ENCODE measurements at regions not wholly inside any gene's neighbourhood (a gene's known extent, or its start where the extent isn't known, plus 50 kb on each side); places are given as distances from the start of the nearest gene placed in this dataset.

DNA sequence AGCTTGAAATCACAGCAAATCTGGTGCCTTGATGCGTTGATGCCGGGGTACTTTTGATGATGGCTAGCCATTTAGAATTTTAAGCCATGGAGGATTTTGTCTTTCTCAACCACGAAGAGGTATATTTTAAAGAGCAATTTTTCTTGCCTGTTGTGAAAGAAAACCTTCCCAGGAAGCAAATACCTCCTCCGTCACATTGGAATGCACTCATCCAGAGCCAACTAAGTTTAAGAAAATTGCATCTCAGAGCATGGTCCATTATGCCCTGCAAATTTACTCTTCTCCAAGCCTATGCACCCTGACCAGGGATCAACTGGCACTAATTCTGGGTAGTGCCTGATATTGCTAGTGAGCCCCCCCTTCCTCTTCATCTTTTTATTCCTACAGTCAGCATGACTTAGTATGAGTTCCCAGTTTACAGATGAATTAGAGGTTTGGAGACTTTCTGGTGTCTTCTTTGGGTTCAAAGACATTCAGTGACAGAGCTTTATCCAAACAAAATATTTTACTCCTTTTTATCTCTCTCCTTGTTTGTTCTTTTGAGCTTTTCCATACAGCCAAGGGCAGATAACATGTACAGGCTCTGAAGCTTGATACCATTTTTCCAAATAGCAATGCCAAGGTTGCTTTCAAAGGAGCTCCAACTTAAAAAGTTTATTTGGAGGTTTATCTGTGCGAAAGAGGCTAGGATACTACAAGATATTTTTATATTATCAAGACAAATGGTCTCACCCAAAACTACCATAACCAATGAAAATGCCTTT is 56.6 kb upstream of the ANK3 start:
- peak in 1 of 4 donors; percentile 32 for ATAC-seq
- Histone ChIP-seq H3K4me1 (peaks cover 0 to 15% (median 12%) of the 10 kb centered on the region in 12 donors), H3K4me3 (no peak overlapping the region), H3K36me3 (no peaks in the 10 kb centered on the region), H3K27ac (peak overlapping the region in 1 of 12 donors; percentile 2), H3K27me3 (no peaks in the 10 kb centered on the region), H3K9me3 (no peaks in the 10 kb centered on the region)
- 79 to 87% (median 83%) methylated on average over 5 of the region's 5 CpGs for WGBS, 4 donors
- DNase-seq, result no peak
- TF ChIP-seq CTCF (IDR thresholded peaks at IDR 0.05) (no peak), POLR2A (IDR thresholded peaks at IDR 0.05) (no peak)
- intact Hi-C loops (cut with DNase I), result loop anchor here in 5 of 10 donors (5.0 to 10.0 kb wide), 4 partner anchors 99 to 201 kb away; no protein-coding TSS in a partner anchor

- TF ChIP-seq POLR2A (IDR thresholded peaks at IDR 0.05) (no peak), CTCF (IDR thresholded peaks at IDR 0.05) (peak in 11 of 12 donors; percentile 27 to 74 (median 53))
- WGBS, 4 donors, result 74 to 89% (median 86%) methylated on average over 1 of the region's 1 CpG
Observed at GRCh38 chr10:60444494-60445064, 54.9 kb upstream of the ANK3 start.

GRCh38 chr10:60443346-60443745 is 53.7 kb upstream of the ANK3 start:
- no peak for TF ChIP-seq CTCF (IDR thresholded peaks at IDR 0.05)
- no peak for TF ChIP-seq POLR2A (IDR thresholded peaks at IDR 0.05)
- Histone ChIP-seq H3K36me3 (no peaks in the 10 kb centered on the region), H3K27ac (no peak overlapping the region), H3K4me1 (peaks cover 0 to 15% (median 12%) of the 10 kb centered on the region in 12 donors), H3K27me3 (no peaks in the 10 kb centered on the region), H3K4me3 (no peak overlapping the region), H3K9me3 (no peaks in the 10 kb centered on the region)
- 52 to 69% (median 55%) methylated on average over 3 of the region's 3 CpGs for WGBS, 4 donors
- DNase-seq (no peak), ATAC-seq (no peak)
- intact Hi-C loops (cut with DNase I), result loop anchor here in 2 of 10 donors (2.0 to 10.0 kb wide), 2 partner anchors 101 to 203 kb away; no protein-coding TSS in a partner anchor

More at GRCh38 chr10:60444494-60445064, 54.9 kb upstream of the ANK3 start:
- Histone ChIP-seq H3K27me3 (no peaks in the 10 kb centered on the region), H3K36me3 (no peaks in the 10 kb centered on the region), H3K4me3 (no peak overlapping the region), H3K4me1 (peaks cover 0 to 15% (median 12%) of the 10 kb centered on the region in 12 donors), H3K9me3 (no peaks in the 10 kb centered on the region), H3K27ac (no peak overlapping the region)
- DNase-seq (no peak), ATAC-seq (no peak)
- intact Hi-C loops (cut with DNase I), result loop anchor here in 9 of 10 donors (2.0 to 10.0 kb wide), 5 partner anchors 100 to 203 kb away; no protein-coding TSS in a partner anchor

- TF ChIP-seq POLR2A (IDR thresholded peaks at IDR 0.05) (no peak), CTCF (IDR thresholded peaks at IDR 0.05) (peak in 5 of 12 donors; percentile 11 to 33 (median 32))
- 63 to 73% (median 71%) methylated on average over 1 of the region's 1 CpG for WGBS, 4 donors
- H3K4me1 ChIP-seq, result peaks cover 0 to 11% (median 5%) of the 10 kb centered on the region in 12 donors
- H3K27ac ChIP-seq, result no peak overlapping the region
- intact Hi-C loops (cut with DNase I), result loop anchor here in 1 of 10 donors (10.0 kb wide), 1 partner anchor 103 kb away; no protein-coding TSS in a partner anchor
- H3K36me3 ChIP-seq, result no peaks in the 10 kb centered on the region
- H3K4me3 ChIP-seq, result no peak overlapping the region
- H3K27me3 ChIP-seq, result no peaks in the 10 kb centered on the region
- ATAC-seq (no peak), DNase-seq (no peak)
- no peaks in the 10 kb centered on the region for H3K9me3 ChIP-seq
Observed at GRCh38 chr10:60441515-60441914, 51.8 kb upstream of the ANK3 start.

Measured in heart left ventricle (tissue), 16 donors.